BLaER1 treated with 17β-estradiol and CSF1 and Interleukin-3, amounts not matched to agents 10 nM and 100 nM (cell line): ENCODE measurements at regions not wholly inside any gene's neighbourhood (a gene's known extent, or its start where the extent isn't known, plus 50 kb on each side); places are given as distances from the start of the nearest gene placed in this dataset.

ENCODE experiments used
- H3K27ac ChIP-seq, 11 experiments: shearing (Covaris generic); formaldehyde crosslinking; 2 replicates each; pipeline ENCODE4 v1.8.1; 2022
- H3K27me3 ChIP-seq, 11 experiments: shearing (Covaris generic); formaldehyde crosslinking; 2 replicates each; pipeline ENCODE4 v1.8.1; 2022
- H3K36me3 ChIP-seq, 11 experiments: shearing (Covaris generic); formaldehyde crosslinking; 2 replicates each; pipeline ENCODE4 v1.8.1; 2022
- H3K4me1 ChIP-seq, 10 experiments: shearing (Covaris generic); formaldehyde crosslinking; 2 replicates each; pipeline ENCODE4 v1.8.1; 2022
- H3K4me2 ChIP-seq, 11 experiments: shearing (Covaris generic); formaldehyde crosslinking; 2 replicates each; pipeline ENCODE4 v1.8.1; 2022
- H3K4me3 ChIP-seq, 10 experiments: shearing (Covaris generic); formaldehyde crosslinking; 2 replicates each; pipeline ENCODE4 v1.8.1; 2022
- H3K9ac ChIP-seq, 11 experiments: shearing (Covaris generic); formaldehyde crosslinking; 2 replicates each; pipeline ENCODE4 v1.8.1; 2022
- H3K9me3 ChIP-seq, 11 experiments: shearing (Covaris generic); formaldehyde crosslinking; replicated peaks in 1 of 11; 2 replicates each; pipeline ENCODE4 v1.8.1; 2022
- H4K20me1 ChIP-seq, 11 experiments: shearing (Covaris generic); formaldehyde crosslinking; 2 replicates each; pipeline ENCODE4 v1.8.1; 2022
- Cebpa-rat ChIP-seq, 11 experiments: shearing (Covaris generic); IDR thresholded peaks; 2 replicates each; pipeline ENCODE4 v1.8.1; 2022

DNA sequence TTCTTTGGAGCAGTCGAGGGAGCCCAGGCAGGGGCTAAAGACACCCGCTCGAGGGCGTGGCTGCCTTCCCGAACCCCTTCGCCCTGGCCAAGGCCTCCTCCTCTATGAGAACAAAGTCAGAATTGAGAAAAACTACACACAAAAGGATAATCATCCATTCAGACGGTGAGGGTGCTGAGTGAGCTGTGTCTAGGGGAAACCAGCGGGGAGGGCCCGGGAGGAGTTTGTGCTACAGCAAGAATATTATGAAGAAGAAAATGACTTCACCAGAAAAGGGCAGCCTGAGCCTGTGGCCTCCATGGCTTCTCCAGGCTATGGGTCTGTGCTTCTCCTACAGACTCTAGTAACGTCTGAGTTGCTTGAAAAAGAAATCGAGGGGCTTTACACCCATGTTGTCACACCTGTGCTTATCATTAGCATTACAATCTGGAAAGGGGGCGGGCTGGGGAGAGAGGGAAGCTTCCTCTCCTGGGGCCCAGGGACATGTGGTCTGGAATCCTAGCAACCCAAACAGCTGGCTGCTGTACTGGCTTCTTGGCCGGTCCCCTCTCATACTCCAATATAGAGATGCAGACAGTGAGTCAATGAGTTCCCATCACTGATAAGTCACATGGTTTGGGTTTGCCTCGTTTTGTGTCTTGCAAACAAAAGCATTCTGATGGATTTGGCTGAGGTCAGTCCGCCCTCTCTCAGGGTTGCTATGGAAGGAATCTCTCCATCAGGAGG lies 52.0 kb upstream of the ARL4C start:
- Histone ChIP-seq H3K9ac (peak overlapping the region in 1 of 11 experiments; percentile 4; a peak in 1 of 22 replicates), H3K4me2 (peak overlapping the region in 8 of 11 experiments; percentile 13 to 64 (median 49); a peak in 14 of 22 replicates)

DNA sequence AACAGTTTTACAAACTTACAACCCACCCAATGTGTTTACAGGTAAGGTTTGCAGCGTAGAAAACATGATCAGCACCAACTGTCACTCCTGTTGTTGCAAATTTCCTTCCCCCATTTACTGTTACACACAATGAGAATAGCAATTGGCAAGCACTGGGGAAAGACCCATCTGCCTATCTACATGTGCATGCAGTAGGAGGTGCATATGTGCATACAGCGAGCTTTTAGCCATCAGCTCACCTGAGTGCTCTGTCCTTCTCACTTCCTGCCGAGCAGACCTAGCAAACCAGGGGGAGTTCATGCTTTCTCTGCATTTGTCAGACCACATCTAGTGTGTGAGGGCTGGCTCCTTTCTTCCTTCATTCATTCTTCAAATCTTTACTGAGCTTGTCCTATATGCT lies 49.9 kb upstream of the ARL4C start:
- H3K27me3 ChIP-seq: no peaks in the 10 kb centered on the region
- H3K4me2 ChIP-seq: no peak overlapping the region
- H3K4me3 ChIP-seq: no peak overlapping the region
- H3K9ac ChIP-seq: no peak overlapping the region
- peaks cover 0 to 7% (median 0%) of the 10 kb centered on the region in 11 experiments; a peak in 1 of 22 replicates for H4K20me1 ChIP-seq
- H3K4me1 ChIP-seq: peaks cover 0 to 45% (median 32%) of the 10 kb centered on the region in 10 experiments; a peak in 14 of 20 replicates
- H3K9me3 ChIP-seq: no peaks in the 10 kb centered on the region; a peak in 1 of 22 replicates
- H3K27ac ChIP-seq: no peak overlapping the region
- H3K36me3 ChIP-seq: no peaks in the 10 kb centered on the region
- no peak for TF ChIP-seq Cebpa-rat (IDR thresholded peaks at IDR 0.05)

More for the DNA sequence above, 52.0 kb upstream of the ARL4C start:
- TF ChIP-seq Cebpa-rat (IDR thresholded peaks at IDR 0.05): no peak
- Histone ChIP-seq H3K36me3 (no peaks in the 10 kb centered on the region), H4K20me1 (peaks cover 0 to 7% (median 0%) of the 10 kb centered on the region in 11 experiments; a peak in 1 of 22 replicates), H3K27me3 (no peaks in the 10 kb centered on the region), H3K9me3 (peaks cover 0 to 11% (median 0%) of the 10 kb centered on the region in 11 experiments; a peak in 3 of 22 replicates), H3K4me1 (peaks cover 0 to 45% (median 32%) of the 10 kb centered on the region in 10 experiments; a peak in 14 of 20 replicates), H3K4me3 (no peak overlapping the region), H3K27ac (no peak overlapping the region)
